ENCODE measurements at regions not wholly inside any gene's neighbourhood (a gene's known extent, or its start where the extent isn't known, plus 50 kb on each side); places are given as distances from the start of the nearest gene placed in this dataset.

- TF ChIP-seq SUZ12 (IDR thresholded peaks at IDR 0.05) (no peak), PKNOX1 (IDR thresholded peaks at IDR 0.05) (no peak), BHLHE40 (IDR thresholded peaks at IDR 0.05; ENCODE audit: borderline replicate concordance) (no peak), ARNT (IDR thresholded peaks at IDR 0.05) (no peak), TARDBP (IDR thresholded peaks at IDR 0.05) (no peak), FOXA1 (IDR thresholded peaks at IDR 0.05) (no peak), ELF4 (IDR thresholded peaks at IDR 0.05) (no peak), SP1 (IDR thresholded peaks at IDR 0.05) (no peak), L3MBTL2 (conservative IDR thresholded peaks at IDR 0.05) (no peak), NFRKB (IDR thresholded peaks at IDR 0.05) (no peak), ZNF384 (IDR thresholded peaks at IDR 0.05) (no peak)
Observed at GRCh38 chr2:211062297-211062612, 505.9 kb downstream of the CPS1 start.
